GM18870 (cell line): ENCODE measurements at regions not wholly inside any gene's neighbourhood (a gene's known extent, or its start where the extent isn't known, plus 50 kb on each side); places are given as distances from the start of the nearest gene placed in this dataset.

Source experiments
- ATAC-seq: cut with Tn5 transposase; IDR thresholded peaks from one replicate; pipeline ENCODE4 v1.9.1; 2021; ENCODE audit warnings: moderate library complexity; ENCODE audit not compliant: unreplicated experiment

DNA sequence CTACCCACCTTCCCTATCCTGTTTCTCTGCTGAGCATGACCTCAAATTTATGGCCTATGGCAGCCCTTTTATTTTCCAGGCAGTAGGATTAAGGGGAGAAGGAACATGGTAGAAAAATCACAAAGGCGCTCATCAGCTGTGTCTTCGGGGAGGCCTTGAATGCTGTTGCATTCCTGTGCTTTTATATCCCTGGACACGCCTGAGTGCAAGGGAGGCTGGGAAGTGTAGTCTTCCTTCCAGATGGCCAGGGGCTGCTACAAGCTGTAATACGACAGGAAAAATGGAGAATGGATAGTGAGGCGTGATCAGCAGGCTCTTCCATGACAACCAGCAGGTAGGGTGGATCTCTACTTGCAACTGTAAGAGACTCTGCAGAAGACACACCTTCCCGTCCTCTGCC is 210.9 kb upstream of the GGTLC1 start:
- ATAC-seq = no peak

DNA sequence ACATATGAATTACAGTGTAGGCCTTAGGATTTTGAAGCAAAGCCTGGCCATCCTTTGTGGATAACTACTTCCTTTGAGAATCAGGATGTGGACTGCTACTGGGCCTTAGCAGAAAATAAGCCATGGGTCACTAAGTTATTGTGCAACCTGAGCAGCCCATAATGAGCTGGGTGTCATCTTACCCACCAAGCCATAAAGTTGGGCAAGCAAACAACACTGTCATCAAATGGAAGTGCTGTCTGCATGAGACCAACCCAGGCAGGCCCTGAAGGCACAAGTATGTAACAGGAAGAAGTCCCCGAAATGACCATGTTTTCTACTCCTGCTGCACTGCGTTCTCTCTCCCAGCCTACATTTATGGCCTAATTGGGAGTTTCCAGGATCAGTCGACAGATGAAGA is 205.6 kb upstream of the GGTLC1 start:
- no peak for ATAC-seq

DNA sequence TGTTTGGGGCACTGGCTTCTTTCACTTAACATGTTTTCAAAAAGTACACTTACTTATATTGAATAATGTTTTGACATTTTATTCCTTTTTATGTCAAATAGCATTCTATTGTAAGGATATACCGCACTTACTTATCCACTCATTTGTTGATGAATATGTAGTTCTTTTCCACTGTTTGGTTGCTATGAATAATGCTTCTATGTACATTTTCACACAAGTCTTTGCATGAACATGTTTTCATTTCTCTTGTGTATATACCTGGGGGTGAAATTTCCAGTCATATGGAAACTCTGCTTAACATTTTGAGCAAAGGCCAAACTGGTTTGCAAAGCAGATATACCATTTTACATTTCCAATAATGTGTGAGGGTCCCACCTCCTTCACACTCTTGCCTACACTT is 202.3 kb upstream of the GGTLC1 start:
- ATAC-seq = no peak

DNA sequence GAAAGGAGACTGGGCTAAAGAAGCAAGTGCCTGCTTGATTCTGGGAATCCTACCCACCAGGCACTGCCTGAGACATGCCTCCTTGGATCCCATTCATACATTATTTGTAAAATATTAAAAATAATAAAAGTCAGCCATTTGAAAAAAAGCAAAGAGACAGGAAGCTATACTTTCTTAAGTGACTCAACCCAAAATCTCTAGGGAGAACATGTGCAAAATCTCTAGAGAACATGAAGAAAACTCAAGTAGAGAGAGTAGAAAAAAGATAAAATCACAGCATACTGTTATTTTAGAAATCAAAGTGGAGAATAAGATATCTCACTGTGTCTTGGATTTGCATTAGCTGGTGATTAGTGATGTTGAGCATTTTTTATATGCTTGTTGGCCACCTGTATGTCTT is 197.2 kb upstream of the GGTLC1 start:
- no peak for ATAC-seq

DNA sequence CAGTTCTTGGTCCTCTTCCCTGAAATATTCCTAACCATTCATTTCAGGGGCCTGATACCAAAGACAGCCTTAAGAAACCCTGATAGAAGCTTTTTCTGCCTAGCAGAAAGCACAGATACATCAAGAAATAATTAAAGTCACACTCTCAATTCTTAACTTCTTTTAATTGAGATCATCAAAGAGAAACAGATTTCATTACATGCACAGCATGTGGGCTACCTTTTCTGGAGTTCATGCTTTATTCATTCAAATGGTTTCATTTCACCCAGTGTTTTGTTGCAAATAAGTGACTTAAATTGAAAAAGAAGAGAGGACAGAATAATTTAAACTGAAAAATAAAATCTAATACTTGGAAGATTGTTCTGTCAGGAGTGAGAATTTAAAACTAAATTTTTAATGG is 192.6 kb upstream of the GGTLC1 start:
- ATAC-seq = no peak

DNA sequence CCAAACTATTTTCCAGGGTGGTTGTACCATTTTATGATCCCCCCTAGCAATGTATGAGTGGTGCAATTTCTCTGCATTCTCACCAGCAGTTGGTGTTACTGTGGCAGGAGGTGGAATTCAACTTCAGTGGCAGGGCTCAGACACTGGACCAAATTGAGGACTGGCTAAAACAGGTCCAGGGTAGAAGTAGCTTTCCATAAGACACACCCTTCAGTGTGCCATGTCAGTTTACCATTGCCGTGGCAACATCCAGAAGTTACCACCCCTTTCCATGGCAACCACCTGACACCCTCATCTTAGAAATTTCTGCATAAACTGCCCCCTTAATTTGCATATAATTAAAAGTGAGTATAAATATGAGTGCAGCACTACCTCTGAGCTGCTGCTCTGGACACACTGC is 180.7 kb upstream of the GGTLC1 start:
- no peak for ATAC-seq

DNA sequence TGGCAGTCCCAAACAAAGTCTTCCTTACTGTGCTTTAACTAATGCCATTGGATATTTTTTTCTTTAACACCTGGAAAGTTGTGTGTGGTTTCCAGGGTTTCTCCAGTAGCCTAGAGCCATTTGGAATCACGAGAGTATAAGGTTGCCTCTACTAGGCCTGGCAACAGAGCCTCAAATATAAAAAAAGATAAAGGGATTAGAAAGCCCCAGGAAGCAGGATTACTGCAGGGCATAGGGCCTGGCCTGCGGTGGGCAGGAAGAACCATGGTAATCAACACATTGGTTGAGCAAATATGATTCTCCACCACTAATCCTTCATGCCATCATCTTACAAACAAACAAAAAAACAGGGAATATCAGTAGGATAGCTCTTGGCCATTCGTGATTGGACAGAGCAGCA is 177.8 kb upstream of the GGTLC1 start:
- ATAC-seq = no peak

DNA sequence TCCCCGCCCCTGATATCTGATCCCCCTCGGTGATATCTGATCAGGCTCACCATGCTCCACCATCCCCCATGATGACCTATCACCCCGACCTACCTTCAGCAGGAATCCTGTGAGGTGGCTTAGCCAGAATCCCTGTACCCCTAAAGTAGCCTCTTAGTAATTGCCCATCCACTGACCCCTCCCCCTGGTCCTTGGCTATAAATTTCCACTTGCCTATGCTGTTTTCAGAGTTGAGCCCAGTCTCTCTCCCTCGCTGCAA is 177.5 kb upstream of the GGTLC1 start:
- ATAC-seq = no peak

DNA sequence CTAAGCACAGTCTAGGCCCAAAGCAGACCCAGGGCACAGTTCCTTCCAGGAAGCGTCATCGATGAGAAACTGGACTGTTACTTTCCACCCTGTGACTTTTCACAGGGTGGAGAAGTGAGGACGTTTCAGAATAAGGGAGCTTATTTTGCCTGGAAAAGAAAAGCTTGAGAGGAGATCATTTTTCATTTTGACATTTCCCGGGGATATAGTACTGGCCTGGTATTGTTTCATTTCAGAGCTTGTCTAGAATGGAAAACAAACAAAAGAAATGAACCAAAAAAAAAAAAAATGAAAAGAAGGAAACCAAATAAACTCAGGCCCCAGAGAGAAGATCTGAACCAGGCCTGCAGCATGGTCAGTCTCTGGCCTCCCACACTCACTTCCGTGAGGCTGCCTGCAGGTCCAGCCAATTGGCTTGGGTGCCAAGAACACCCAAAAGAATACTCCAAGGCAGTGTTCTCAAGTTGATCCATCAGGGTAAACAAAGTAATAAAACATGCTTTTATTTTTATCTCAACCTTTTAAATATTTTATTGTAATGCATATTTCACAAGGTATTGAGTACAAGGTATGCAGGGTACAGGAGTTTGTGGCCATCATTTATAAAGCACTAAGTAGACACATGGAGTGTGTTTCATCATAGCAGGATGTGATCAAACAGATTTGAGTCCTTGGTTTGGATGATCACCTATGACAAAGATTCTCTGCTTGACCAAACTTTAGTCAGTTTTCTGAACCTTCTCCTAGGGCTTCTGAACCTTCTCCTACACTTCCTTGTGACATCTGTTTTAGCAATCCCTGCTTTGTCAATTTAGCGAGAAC is 176.9 kb upstream of the GGTLC1 start:
- no peak for ATAC-seq

DNA sequence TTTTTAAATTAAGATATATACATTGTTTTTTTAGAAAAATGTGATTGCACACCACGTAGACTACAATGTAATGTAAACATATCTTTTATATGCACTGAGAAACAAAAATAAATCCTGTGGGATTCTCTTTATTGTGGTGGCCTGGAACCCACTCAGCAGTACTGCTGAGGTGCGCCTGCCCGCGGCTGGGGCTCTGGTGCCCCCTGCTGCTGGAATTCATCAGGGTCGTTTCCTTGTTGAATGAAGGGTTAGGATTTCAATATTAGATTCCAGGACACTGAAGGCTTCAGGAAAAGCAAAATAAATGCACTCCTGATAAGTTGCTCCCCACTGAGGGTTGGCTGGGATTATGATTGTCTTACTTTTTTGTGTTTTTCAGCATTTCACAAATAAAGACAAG is 175.8 kb upstream of the GGTLC1 start:
- no peak for ATAC-seq

DNA sequence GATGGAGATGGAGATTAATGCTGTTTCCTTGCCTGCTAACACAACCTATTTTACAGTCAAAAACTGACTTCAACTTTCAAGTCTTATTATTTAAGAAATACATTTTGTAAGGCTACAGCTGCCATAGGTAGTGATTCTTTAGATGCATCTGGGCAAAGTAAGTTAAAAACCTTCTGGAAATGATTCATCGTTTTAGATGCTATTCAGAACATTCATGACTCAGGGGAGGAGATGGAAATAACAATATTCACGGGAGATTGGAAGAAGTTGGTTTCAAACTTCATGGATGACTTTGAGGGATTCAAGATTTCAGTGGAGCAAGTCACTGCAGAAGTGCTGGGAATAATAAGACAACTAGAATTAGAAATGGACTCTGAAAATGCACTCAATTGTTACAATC is 174.9 kb upstream of the GGTLC1 start:
- no peak for ATAC-seq

DNA sequence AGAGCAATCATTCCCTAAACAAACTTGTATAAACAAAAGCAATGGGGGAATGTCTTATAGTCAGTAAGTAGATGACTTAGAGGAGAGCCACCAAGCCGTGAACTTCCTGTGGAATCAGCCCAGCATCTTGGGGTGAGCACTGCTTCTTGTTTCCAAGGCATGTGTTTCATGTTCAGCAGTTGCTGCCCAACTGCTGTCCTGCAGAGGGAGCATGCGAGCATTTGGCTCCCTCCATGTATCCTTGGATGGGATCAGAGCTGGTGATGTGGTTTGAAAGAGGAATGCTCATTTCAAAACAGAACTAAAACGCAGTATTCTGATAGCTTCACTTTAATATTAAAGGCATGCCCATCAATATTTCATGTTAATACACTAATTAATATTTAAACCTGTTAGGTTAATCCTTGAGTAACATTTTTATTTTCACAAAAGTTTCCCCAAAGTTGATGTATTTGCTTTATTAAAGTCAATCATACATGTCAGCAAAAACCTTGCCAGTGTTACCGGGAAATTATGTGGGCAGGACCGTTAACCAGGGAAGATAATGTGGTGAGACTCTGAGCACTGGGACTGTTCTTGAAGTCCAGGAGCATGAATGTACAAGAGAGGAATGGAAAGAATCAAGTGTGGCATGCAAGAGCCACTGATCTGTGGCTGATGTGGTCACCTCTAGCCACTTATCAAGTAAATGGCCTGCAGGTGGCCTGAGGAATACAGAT is 172.1 kb upstream of the GGTLC1 start:
- no peak for ATAC-seq

DNA sequence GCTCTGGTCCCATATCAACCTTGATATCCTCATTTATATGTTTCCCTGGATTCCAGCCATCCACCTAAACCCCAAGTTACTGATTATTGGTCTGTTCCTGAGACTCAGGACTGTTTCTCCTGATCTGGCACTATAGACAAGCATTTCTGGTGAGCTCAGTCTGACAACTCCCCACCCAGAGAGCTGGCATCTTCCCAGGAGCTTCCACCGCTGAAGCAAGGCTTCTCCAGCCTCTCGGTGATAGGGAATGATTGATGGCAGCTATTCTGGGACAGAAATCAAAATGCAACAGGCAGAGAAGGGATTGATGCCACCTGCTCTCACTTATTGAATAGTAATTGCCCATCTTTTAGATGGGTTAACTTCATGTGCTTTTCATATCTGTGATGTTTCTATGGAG is 169.7 kb upstream of the GGTLC1 start:
- ATAC-seq = no peak

DNA sequence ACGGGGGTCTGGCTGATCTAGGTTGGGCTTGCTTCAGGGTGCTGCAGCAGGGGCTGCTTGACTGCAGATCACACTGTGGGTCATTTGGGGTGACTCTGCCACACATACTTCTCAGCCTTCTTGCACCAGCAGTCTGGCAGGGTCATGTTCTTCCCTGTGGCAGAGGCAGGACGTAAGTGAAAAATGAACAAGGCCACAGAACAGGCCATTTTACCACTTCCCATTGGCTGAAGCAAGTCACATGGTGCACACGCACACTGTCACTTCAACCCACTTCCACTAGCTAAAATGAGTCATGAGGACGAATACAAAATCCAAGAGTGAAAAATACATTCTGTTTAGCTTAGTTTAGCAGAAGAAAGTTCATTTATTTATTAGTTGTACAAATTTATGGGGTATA is 168.6 kb upstream of the GGTLC1 start:
- no peak for ATAC-seq

DNA sequence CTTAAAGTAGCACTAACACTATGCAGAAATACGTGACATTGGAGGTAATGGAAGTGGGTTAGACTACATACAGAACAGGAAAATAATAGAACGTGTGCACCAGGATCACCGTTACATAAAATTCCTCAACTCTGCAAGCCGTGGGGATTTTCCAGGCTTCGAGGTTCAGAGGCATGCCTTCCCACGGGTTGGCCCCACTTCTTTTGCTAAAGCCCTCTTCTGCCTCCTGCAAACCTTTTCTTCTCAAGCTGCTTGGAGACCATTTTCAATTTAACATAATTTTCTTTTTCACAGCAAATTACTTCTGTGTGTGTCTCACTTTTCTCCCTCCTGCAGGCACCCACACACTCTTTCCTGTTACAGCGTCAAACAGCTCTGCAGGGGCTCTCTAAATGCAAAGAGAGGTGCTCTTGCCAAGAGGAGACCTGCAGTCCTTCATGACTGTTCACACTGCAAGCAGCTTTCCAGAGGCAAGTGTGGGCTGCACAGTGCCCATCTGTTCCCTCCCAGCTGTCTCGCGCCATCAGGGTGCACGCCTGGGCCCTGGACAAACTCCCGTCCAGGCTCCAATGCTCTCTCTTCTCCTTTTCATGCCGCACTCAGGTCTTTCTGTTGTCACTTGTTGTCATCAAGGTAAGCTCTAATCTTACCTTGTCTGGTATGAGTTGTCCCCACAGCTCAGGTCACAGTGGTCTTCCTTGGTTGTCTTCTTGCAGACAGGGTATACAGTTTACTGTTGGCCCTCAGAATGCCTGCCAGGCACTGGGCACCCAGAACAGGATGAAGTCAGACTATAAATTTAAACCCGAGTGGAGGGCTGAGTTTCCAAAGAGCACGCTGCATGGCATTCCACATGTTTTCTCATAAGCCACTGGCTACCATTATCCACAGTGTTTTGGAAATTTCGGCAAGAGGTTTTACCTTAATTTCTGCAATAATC is 164.8 kb upstream of the GGTLC1 start:
- ATAC-seq = no peak

DNA sequence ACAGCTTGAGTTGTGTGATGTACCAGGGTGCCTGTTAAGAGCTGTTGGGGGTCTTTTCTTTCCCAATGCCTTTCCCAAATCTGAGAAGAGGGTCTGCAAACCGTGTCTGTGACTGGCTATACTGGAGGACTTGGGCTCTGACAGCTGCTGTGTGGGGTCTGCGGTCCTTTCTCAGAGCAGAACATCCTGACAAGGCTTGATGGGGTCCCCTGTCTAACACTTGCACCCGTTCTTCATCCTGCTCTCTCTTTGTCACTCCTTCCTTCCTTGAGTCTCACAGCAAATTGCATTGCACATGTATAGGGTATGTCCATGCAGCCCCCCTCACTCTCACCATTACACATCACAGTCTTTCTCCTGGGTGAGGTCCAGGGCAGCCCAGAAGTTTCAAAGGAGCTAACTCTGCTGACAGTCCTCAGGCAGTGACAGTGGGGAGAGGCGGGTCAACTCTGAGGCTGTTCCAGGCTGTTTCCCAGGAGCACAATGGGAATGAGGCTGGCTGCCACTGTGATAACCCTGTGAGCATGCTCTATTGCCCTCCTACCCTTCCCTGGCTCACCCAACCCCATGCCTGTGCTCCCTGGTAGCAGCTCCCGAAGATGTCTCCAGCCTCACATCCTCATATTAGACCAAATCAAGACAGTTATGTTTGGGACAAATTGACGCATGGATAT is 163.2 kb upstream of the GGTLC1 start:
- ATAC-seq = no peak

DNA sequence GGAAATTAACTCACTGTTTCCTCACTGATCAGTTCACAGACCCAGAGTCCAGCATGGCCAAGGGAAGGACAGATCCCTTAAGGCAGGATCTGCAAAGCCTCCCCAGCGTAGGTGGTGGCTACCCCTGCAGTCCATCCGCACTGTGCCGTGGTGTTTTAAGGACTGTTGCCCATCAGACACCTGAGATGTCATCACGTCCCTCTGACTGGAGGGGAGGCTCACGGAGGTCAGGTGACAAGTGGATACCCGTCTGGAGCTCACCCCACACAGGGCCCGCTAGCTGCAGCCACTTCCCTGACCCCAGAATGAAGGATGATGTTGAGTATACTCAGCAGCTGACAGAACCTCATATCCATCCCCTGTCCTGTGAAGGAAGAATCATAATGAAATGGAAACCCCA is 161.8 kb upstream of the GGTLC1 start:
- ATAC-seq = no peak

DNA sequence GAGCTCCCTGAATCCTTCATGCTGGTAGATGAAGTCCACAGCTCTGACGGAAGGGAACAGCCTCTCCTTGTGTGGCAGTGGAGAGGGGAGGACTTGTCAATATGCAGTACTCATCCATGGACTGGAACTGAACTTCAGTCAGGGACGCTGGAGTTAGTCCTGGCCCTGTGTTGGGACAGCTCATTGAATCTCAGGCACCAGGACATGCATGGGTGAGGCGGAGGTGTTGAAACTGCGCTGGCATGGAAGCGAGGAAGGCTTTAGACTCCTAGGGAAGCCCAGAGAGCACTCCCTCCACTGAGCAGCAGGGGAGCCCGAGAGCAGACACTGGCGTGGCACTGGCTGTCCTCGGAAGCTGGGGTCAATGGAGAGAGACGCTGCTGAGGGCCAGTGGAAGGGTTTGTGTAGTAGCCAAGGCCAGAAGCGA is 161.3 kb upstream of the GGTLC1 start:
- no peak for ATAC-seq

DNA sequence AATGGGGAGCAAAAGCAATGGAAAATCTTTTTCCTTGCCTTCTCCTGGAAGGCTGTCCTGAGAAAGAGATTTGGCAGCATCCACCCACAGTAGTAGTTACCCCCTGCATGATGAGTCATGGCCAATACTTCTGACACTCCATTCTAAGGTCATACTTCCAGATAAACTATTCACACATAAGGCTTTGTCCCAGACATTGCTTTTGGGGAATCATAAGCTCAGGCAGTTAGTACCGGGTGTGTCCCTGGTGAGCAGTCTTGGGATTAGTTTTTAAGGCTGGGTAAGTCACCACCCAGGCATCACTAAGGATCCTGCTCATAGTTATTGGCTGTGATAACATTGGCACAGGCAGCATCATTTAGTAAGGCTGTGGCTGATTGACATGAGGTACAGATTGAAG is 160.6 kb upstream of the GGTLC1 start:
- ATAC-seq = no peak

DNA sequence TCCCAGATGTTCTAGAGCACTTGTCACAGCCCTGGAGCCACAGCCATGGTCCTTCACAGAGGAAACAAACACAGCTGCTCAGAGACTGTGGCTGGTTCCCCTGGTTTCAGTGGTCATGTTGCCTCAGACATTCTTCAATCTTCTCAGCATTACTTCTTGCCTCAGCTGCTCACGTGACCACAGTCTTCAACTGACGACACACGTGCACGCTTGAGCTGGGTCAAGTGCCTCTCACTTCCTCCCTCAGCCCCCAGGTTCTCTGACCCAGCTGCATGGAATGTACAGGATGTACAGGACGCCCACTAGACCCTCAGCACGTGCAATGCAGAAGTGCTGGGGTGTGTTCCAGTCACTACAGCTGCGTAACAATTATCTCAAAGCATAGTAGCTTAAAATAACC is 159.8 kb upstream of the GGTLC1 start:
- peak; percentile 63 for ATAC-seq

DNA sequence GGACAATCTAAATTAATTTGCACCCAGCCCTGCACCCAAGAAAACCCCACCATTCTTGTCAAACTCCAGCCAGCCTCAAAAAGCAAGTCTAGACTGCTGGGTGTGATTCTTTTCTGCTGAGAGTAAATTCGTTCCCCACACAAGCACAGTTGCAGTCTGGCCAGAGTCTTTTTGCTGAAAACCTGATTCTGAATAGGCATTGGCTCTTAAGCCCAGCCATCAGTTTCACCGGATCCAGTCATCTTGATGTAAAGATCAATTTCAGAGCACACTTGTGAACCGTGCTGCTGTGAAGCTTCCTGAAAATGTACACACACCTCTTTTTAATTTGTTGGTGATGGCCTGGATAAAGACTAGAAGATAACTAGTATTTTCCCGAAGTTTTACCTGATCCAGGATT is 159.4 kb upstream of the GGTLC1 start:
- ATAC-seq = no peak
